Lung (tissue), 11 donors: ENCODE measurements at regions not wholly inside any gene's neighbourhood (a gene's known extent, or its start where the extent isn't known, plus 50 kb on each side); places are given as distances from the start of the nearest gene placed in this dataset.

Experiments used
- ATAC-seq: fragments of 200-7000 bp; cut with Tn5 transposase; one replicate; pipeline ENCODE4 v1.9.1; 2020; ENCODE audit warnings: moderate number of reproducible peaks; ENCODE audit not compliant: insufficient read depth, low FRiP score
- DNase-seq, 3 donors: peaks; one replicate each; pipeline ENCODE4 v3.0.0-alpha.2; 2013 to 2017
- H3K27ac ChIP-seq, 2 donors: one replicate each; pipeline ENCODE4 v1.5.1; 2013; ENCODE audit warnings: mild to moderate bottlenecking in 2 of 2, moderate library complexity in 2 of 2, control low read depth in 1 of 2, inconsistent platforms in 1 of 2, low read depth in 1 of 2, low read length in 1 of 2
- H3K27me3 ChIP-seq, 3 donors: one replicate each; pipeline ENCODE4 v1.5.1; 2013; ENCODE audit warnings: low read length in 2 of 3; ENCODE audit not compliant: control insufficient read depth in 3 of 3, insufficient read depth in 3 of 3
- H3K36me3 ChIP-seq, 4 donors: one replicate each; pipeline ENCODE4 v1.5.1; 2013; ENCODE audit warnings: low read length in 4 of 4, mild to moderate bottlenecking in 1 of 4, moderate library complexity in 1 of 4; ENCODE audit not compliant: control insufficient read depth in 4 of 4, insufficient read depth in 4 of 4
- H3K4me1 ChIP-seq, 5 donors: one replicate each; pipeline ENCODE4 v1.5.1; 2013; ENCODE audit warnings: low read length in 5 of 5, mild to moderate bottlenecking in 2 of 5, moderate library complexity in 1 of 5; ENCODE audit not compliant: control insufficient read depth in 5 of 5, insufficient read depth in 5 of 5
- H3K4me3 ChIP-seq: one replicate; pipeline ENCODE4 v1.5.1; 2013; ENCODE audit warnings: mild to moderate bottlenecking, control low read depth, moderate library complexity
- H3K9ac ChIP-seq, 2 donors: one replicate each; pipeline ENCODE4 v1.5.1; 2013; ENCODE audit warnings: low read length in 2 of 2, control low read depth in 1 of 2; ENCODE audit not compliant: insufficient read depth in 1 of 2
- H3K9me3 ChIP-seq, 4 donors: one replicate each; pipeline ENCODE4 v1.5.1; 2013; ENCODE audit warnings: low read length in 3 of 4, mild to moderate bottlenecking in 1 of 4, moderate library complexity in 1 of 4; ENCODE audit not compliant: control insufficient read depth in 4 of 4, insufficient read depth in 3 of 4
- CTCF ChIP-seq: IDR thresholded peaks from 2 replicates; pipeline ENCODE4 v1.5.1; 2012; ENCODE audit warnings: mild to moderate bottlenecking; ENCODE audit errors: control extremely low read depth, extremely low read depth
- WGBS, 2 donors: extraction: QIAGEN DNeasy Blood & Tissue Kit; methylation state at CpG; one replicate each; pipeline ENCODE4 v1.1.7; 2013; 5-methylcytosine and 5-hydroxymethylcytosine counted together
- donor health status: control.
- donor health status: control.
- donor health status: Bipolar disorder and iron deficiency.
- donor health status: healthy.
- donor health status: DM: yes; HTN: yes; CAD: no.

GRCh38 chr13:60758637-60759036, 361.6 kb downstream of the TDRD3 start:
- peaks cover 0 to 15% (median 0%) of the 10 kb centered on the region in 5 donors for H3K4me1 ChIP-seq
- no peak overlapping the region for H3K27ac ChIP-seq
- H3K27me3 ChIP-seq: no peaks in the 10 kb centered on the region
- TF ChIP-seq CTCF: no peak
- no peaks in the 10 kb centered on the region for H3K9me3 ChIP-seq
- no peaks in the 10 kb centered on the region for H3K36me3 ChIP-seq
- WGBS, 2 donors: 78 to 84% methylated on average over 1 of the region's 1 CpG
- no peak for DNase-seq
- no peak for ATAC-seq
- no peak overlapping the region for H3K4me3 ChIP-seq
- H3K9ac ChIP-seq: no peak overlapping the region

- TF ChIP-seq CTCF: no peak
- ATAC-seq: no peak
- no peak for DNase-seq
- H3K4me3 ChIP-seq: no peak overlapping the region
- H3K36me3 ChIP-seq: no peaks in the 10 kb centered on the region
- H3K9ac ChIP-seq: no peak overlapping the region
- no peaks in the 10 kb centered on the region for H3K9me3 ChIP-seq
- H3K27ac ChIP-seq: no peak overlapping the region
- WGBS, 2 donors: 74 to 77% methylated on average over 7 of the region's 7 CpGs
- peaks cover 0 to 15% (median 0%) of the 10 kb centered on the region in 5 donors for H3K4me1 ChIP-seq
- H3K27me3 ChIP-seq: no peaks in the 10 kb centered on the region
These were observed 360.6 kb downstream of the TDRD3 start for GRCh38 chr13:60757501-60758215.

- H3K9me3 ChIP-seq: no peaks in the 10 kb centered on the region
- H3K9ac ChIP-seq: no peak overlapping the region
- DNase-seq (peak; percentile 17 to 41 (median 29)), ATAC-seq (no peak)
- TF ChIP-seq CTCF: no peak
- H3K4me3 ChIP-seq: no peak overlapping the region
- WGBS, 2 donors: 32 to 60% methylated on average over 5 of the region's 5 CpGs
- no peaks in the 10 kb centered on the region for H3K36me3 ChIP-seq
- no peak overlapping the region for H3K27ac ChIP-seq
- no peaks in the 10 kb centered on the region for H3K27me3 ChIP-seq
- peaks cover 0 to 15% (median 0%) of the 10 kb centered on the region in 5 donors for H3K4me1 ChIP-seq
These were observed 359.3 kb downstream of the TDRD3 start for GRCh38 chr13:60756306-60756705.
